SH-SY5Y (cell line): ENCODE measurements at regions not wholly inside any gene's neighbourhood (a gene's known extent, or its start where the extent isn't known, plus 50 kb on each side); places are given as distances from the start of the nearest gene placed in this dataset.

ENCODE experiments used
- GATA2 ChIP-seq: IDR thresholded peaks from 2 replicates; pipeline ENCODE4 v1.6.1; 2011; ENCODE audit warnings: mild to moderate bottlenecking, low read depth, low read length
- GATA3 ChIP-seq: IDR thresholded peaks from 2 replicates; pipeline ENCODE4 v1.6.1; 2011; ENCODE audit warnings: low read depth, mild to moderate bottlenecking, low read length, moderate library complexity

GRCh38 chr6:113318575-113318917, 538.6 kb upstream of the MARCKS start:
- TF ChIP-seq GATA3 (no peak), GATA2 (no peak)
